Esophagus muscularis mucosa (tissue), 4 donors: ENCODE measurements at regions not wholly inside any gene's neighbourhood (a gene's known extent, or its start where the extent isn't known, plus 50 kb on each side); places are given as distances from the start of the nearest gene placed in this dataset.

Experiments used
- DNase-seq: peaks from one replicate; pipeline ENCODE4 v3.0.0-alpha.2; 2017; ENCODE audit errors: extremely low spot score
- H3K27ac ChIP-seq, 4 donors: fragments of 200-600 bp; sonication (generic); replicated peaks in 1 of 4; 1 replicate in 3 of 4; 2 replicates in 1 of 4; pipeline ENCODE4 v1.5.1; 2016 to 2019; ENCODE audit warnings: mild to moderate bottlenecking in 1 of 4
- H3K27me3 ChIP-seq, 4 donors: fragments of 200-600 bp; sonication (generic); one replicate each; pipeline versions ENCODE4 v1.5.1 to v1.6.0; 2016 to 2019
- H3K36me3 ChIP-seq, 4 donors: fragments of 200-600 bp; sonication (generic); one replicate each; pipeline ENCODE4 v1.5.1; 2016 to 2019
- H3K4me1 ChIP-seq, 4 donors: fragments of 200-600 bp; sonication (generic); one replicate each; pipeline ENCODE4 v1.5.1; 2016 to 2019
- H3K4me3 ChIP-seq, 4 donors: fragments of 200-600 bp; sonication (generic); 1 replicate in 2 of 4; 2 replicates in 2 of 4; pipeline ENCODE4 v1.5.1; 2016 to 2019; ENCODE audit warnings: mild to moderate bottlenecking in 4 of 4, moderate library complexity in 1 of 4
- H3K9me3 ChIP-seq, 4 donors: fragments of 200-600 bp; sonication (generic); 1 replicate in 3 of 4; 2 replicates in 1 of 4; pipeline ENCODE4 v1.5.1; 2016 to 2019
- CTCF ChIP-seq, 3 experiments: fragments of 200-600 bp in 2 of 3; fragments of 450-650 bp in 1 of 3; sonication (generic) in 2 of 3; IDR thresholded peaks; one replicate each; pipeline ENCODE4 v1.5.1; 2017 to 2019; ENCODE audit warnings: antibody characterized with exemption in 3 of 3, mild to moderate bottlenecking in 2 of 3, moderate library complexity in 1 of 3
- EP300 ChIP-seq: sonication (generic); formaldehyde crosslinking; IDR thresholded peaks from one replicate; pipeline ENCODE4 v1.6.1; 2017; ENCODE audit warnings: antibody characterized with exemption
- POLR2A ChIP-seq: fragments of 450-650 bp; IDR thresholded peaks from one replicate; pipeline ENCODE4 v1.6.1; 2017; ENCODE audit warnings: antibody characterized with exemption, moderate library complexity, mild to moderate bottlenecking, low read depth
- POLR2AphosphoS5 ChIP-seq, 2 donors: sonication (generic); formaldehyde crosslinking; IDR thresholded peaks; one replicate each; pipeline ENCODE4 v1.6.1; 2017; ENCODE audit warnings: antibody characterized with exemption in 2 of 2
- WGBS: methylation state at CpG from one replicate; pipeline ENCODE4 v1.1.5; 2018; 5-methylcytosine and 5-hydroxymethylcytosine counted together
- intact Hi-C: fragments of 100-400 bp; cut with DNase I; formaldehyde crosslinking; loops from one replicate; pipeline ENCODE4 v1.15.1; 2023

- Histone ChIP-seq H3K27ac (no peak overlapping the region), H3K4me1 (no peaks in the 10 kb centered on the region), H3K9me3 (no peaks in the 10 kb centered on the region), H3K4me3 (no peak overlapping the region), H3K27me3 (peaks cover 0 to 33% (median 0%) of the 10 kb centered on the region in 4 donors), H3K36me3 (no peaks in the 10 kb centered on the region)
- no peak for TF ChIP-seq CTCF (IDR thresholded peaks at IDR 0.05)
- TF ChIP-seq POLR2AphosphoS5 (IDR thresholded peaks at IDR 0.05): no peak
- TF ChIP-seq POLR2A: no peak
- TF ChIP-seq EP300: no peak
- 46% methylated on average over 9 of the region's 9 CpGs for WGBS
- DNase-seq: peak; percentile 68
- intact Hi-C loops: no loop called here
These were observed 348.5 kb downstream of the TCERG1L start for GRCh38 chr10:130963052-130963393.

DNA sequence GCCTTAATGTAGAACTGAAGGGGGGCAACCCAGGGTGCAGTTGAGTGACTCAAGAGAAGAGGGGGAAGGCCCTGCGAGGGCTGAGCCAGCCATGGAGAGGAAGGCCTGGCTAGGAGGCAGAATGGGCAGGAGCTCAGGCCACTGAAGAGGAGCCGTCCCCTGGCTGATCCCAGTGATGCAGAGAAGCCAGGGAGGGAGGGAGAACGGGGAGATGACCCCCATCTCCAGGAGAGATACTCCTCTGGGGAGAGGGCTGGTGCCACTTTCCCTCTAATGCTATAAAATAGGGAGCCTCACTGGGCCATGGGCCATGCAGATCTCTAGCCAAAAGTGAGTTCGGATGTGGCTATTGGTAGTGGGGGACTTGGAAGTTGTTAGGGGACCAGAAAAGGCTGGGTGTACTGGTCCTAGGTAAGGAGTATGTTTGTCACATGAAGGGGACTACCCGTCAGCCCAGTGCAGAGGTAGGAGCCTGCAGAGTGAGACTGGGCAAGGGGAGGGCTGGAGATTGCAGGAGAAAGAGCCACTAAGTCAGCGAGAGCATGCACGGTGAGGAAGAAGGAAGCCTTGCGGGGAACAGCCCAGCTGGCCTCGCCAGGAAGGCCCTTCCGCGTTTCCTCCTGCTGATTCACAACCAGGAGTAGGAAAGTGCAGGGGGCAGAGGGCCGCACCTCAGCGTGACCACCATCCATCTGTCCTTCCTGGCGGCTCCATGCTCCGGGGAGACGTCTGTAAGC is 347.6 kb downstream of the TCERG1L start:
- Histone ChIP-seq H3K4me3 (no peak overlapping the region), H3K27ac (no peak overlapping the region), H3K36me3 (no peaks in the 10 kb centered on the region), H3K9me3 (no peaks in the 10 kb centered on the region), H3K4me1 (no peaks in the 10 kb centered on the region), H3K27me3 (peaks cover 0 to 39% (median 0%) of the 10 kb centered on the region in 4 donors)
- peak; percentile 90 for DNase-seq
- 78% methylated on average over 16 of the region's 16 CpGs for WGBS
- TF ChIP-seq EP300: no peak
- TF ChIP-seq POLR2A: no peak
- TF ChIP-seq POLR2AphosphoS5 (IDR thresholded peaks at IDR 0.05): no peak
- intact Hi-C loops: no loop called here

GRCh38 chr10:130964771-130965170 is 346.8 kb downstream of the TCERG1L start:
- no peak for DNase-seq
- TF ChIP-seq EP300: no peak
- no peak for TF ChIP-seq POLR2AphosphoS5 (IDR thresholded peaks at IDR 0.05)
- TF ChIP-seq POLR2A: no peak
- TF ChIP-seq CTCF (IDR thresholded peaks at IDR 0.05): no peak
- intact Hi-C loops: no loop called here
- no peaks in the 10 kb centered on the region for H3K9me3 ChIP-seq
- 77% methylated on average over 9 of the region's 9 CpGs for WGBS
- H3K27ac ChIP-seq: no peak overlapping the region
- H3K27me3 ChIP-seq: peaks cover 0 to 41% (median 0%) of the 10 kb centered on the region in 4 donors
- no peaks in the 10 kb centered on the region for H3K4me1 ChIP-seq
- H3K36me3 ChIP-seq: no peaks in the 10 kb centered on the region
- no peak overlapping the region for H3K4me3 ChIP-seq

DNA sequence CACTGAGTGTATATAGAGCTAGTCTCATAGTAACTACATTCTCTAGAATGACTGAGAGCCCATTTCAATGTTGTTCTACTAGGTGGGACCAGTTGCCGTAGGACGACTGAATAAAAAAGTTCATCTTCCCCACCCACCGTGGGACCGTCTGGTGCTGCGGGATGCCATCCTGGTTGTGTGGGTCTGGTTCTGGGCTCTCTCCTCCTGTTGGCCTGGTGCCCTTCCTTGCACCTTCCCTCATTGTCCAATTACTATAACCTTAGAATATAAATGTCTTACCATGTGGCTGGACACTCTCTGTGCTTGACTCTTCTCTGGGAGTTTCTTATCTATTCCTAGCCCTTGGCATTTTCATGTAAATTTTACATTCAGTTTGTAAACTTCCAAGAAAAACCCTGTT is 344.4 kb downstream of the TCERG1L start:
- 85% methylated on average over 5 of the region's 5 CpGs for WGBS
- Histone ChIP-seq H3K27ac (no peak overlapping the region), H3K4me1 (no peaks in the 10 kb centered on the region), H3K4me3 (no peak overlapping the region), H3K36me3 (no peaks in the 10 kb centered on the region), H3K9me3 (no peaks in the 10 kb centered on the region), H3K27me3 (peaks cover 0 to 38% (median 0%) of the 10 kb centered on the region in 4 donors)
- intact Hi-C loops: no loop called here
- TF ChIP-seq POLR2AphosphoS5 (IDR thresholded peaks at IDR 0.05): no peak
- no peak for TF ChIP-seq EP300
- TF ChIP-seq CTCF (IDR thresholded peaks at IDR 0.05): no peak
- no peak for TF ChIP-seq POLR2A
- no peak for DNase-seq

DNA sequence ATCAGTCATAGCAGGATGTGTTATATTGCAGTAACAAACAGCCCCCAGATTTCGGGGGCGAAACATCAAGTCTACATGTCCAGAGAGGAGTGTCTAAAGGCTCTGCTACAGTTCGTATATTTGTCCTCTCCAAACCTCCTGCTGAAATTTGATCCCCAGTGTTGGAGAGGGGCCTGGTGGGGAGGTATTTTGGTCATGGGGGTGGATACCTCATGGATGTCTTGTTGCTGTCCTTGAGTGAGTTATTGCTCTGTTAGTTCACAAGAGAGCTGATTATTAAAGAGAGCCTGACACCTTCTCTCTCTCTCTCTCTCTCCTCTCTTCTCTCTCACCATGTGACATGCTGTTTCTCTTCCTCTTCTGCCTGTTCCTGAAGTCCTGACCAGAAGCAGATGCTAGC is 343.7 kb downstream of the TCERG1L start:
- Histone ChIP-seq H3K9me3 (no peaks in the 10 kb centered on the region), H3K4me1 (no peaks in the 10 kb centered on the region), H3K4me3 (no peak overlapping the region), H3K36me3 (no peaks in the 10 kb centered on the region), H3K27ac (no peak overlapping the region), H3K27me3 (peaks cover 0 to 33% (median 0%) of the 10 kb centered on the region in 4 donors)
- intact Hi-C loops: no loop called here
- 71% methylated on average over 3 of the region's 3 CpGs for WGBS
- TF ChIP-seq POLR2A: no peak
- no peak for TF ChIP-seq POLR2AphosphoS5 (IDR thresholded peaks at IDR 0.05)
- DNase-seq: no peak
